ENCODE measurements at regions not wholly inside any gene's neighbourhood (a gene's known extent, or its start where the extent isn't known, plus 50 kb on each side); places are given as distances from the start of the nearest gene placed in this dataset.

GRCh38 chr2:236338495-236339184 is 74.4 kb upstream of the ASB18 start:
- Histone ChIP-seq H3K4me1 (no peaks in the 10 kb centered on the region), H3K27ac (no peak overlapping the region), H3K9me3 (no peaks in the 10 kb centered on the region), H3K36me3 (peaks cover 0 to 7% of the 10 kb centered on the region in 2 donors), H3K27me3 (no peaks in the 10 kb centered on the region), H3K4me3 (replicated peaks in 1 of 3) (no peak overlapping the region)
- TF ChIP-seq CTCF (IDR thresholded peaks at IDR 0.05) (no peak), POLR2A (IDR thresholded peaks at IDR 0.05) (no peak)
- 47 to 69% methylated on average over 12 of the region's 12 CpGs for WGBS, 2 donors
- intact Hi-C loops (cut with DNase I) = no loop called here
- no peak for DNase-seq

DNA sequence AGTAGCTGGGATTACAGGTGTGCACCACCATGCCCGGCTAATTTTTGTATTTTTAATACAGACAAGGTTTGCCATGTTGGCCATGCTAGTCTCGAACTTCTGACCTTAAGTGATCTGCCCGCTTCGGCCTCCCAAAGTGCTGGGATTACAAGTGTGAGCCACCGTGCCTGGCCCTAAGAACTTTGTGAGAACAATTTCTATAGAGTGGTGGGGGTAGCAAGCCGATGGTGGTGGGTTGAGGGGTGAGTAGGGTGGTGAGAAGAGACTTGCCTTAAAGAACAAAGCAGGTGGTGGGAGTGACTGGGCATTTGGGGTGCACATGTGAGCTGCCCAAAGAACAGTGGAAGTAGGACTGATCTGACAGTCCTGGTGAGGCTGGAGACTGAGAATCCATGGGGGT is 76.0 kb upstream of the ASB18 start:
- no peaks in the 10 kb centered on the region for H3K4me1 ChIP-seq
- 96 to 99% methylated on average over 6 of the region's 6 CpGs for WGBS, 2 donors
- DNase-seq = no peak
- peaks cover 0 to 7% of the 10 kb centered on the region in 2 donors for H3K36me3 ChIP-seq
- H3K9me3 ChIP-seq = no peaks in the 10 kb centered on the region
- intact Hi-C loops (cut with DNase I) = no loop called here
- no peak overlapping the region for H3K27ac ChIP-seq
- TF ChIP-seq CTCF (IDR thresholded peaks at IDR 0.05) = no peak
- H3K27me3 ChIP-seq = no peaks in the 10 kb centered on the region
- H3K4me3 ChIP-seq (replicated peaks in 1 of 3) = no peak overlapping the region

DNA sequence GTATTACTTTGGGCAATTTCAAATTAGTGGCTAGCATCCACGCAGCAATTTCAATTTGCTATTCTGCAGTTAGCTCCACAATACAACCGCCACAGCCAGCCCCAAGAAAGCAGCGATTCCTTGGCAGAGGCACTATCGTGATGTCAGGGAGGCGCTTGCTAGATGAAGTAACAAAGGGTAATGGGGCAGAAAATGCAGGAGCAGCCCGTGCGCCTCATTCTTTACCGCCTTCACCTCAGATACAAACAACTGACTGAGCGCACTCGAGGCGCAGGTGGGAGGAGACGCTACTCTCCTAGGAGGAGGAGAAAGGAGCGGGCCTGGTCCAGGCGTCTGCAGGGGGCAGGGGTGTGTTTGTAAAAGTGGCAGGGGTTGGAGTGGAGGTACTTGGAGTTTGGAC is 76.9 kb upstream of the ASB18 start:
- intact Hi-C loops (cut with DNase I) = no loop called here
- no peaks in the 10 kb centered on the region for H3K9me3 ChIP-seq
- no peaks in the 10 kb centered on the region for H3K4me1 ChIP-seq
- no peak overlapping the region for H3K4me3 ChIP-seq (replicated peaks in 1 of 3)
- no peak overlapping the region for H3K27ac ChIP-seq
- TF ChIP-seq POLR2A (IDR thresholded peaks at IDR 0.05) (no peak), CTCF (IDR thresholded peaks at IDR 0.05) (no peak)
- H3K36me3 ChIP-seq = peaks cover 0 to 2% of the 10 kb centered on the region in 2 donors
- H3K27me3 ChIP-seq = no peaks in the 10 kb centered on the region
- WGBS, 2 donors = 95 to 96% methylated on average over 14 of the region's 14 CpGs
- no peak for DNase-seq

DNA sequence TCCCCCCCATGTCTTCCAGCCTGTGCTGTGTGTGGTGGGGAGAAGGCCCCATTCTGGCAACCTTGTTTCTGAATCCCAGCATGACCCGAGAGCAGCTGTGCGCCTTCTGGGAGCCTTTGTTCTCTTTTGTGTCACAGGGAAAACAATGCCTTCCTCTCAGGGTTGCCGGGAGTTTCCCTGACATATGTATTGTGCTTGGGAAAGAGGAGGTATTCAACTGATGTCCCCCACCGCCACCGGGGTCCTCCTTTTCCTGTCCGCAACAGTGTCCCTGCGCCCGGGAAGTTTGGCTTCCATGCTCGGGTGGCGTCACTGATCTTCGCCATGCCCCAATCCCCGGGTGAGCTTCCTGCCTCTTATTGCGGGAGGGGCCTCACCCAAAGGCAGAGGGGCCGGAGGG is 77.5 kb upstream of the ASB18 start:
- Histone ChIP-seq H3K4me3 (replicated peaks in 1 of 3) (no peak overlapping the region), H3K4me1 (no peaks in the 10 kb centered on the region), H3K27me3 (no peaks in the 10 kb centered on the region), H3K36me3 (peaks cover 0 to 2% of the 10 kb centered on the region in 2 donors), H3K27ac (no peak overlapping the region), H3K9me3 (no peaks in the 10 kb centered on the region)
- 89 to 90% methylated on average over 13 to 14 of the region's 14 CpGs for WGBS, 2 donors
- intact Hi-C loops (cut with DNase I) = no loop called here
- TF ChIP-seq POLR2A (IDR thresholded peaks at IDR 0.05) (no peak), CTCF (IDR thresholded peaks at IDR 0.05) (no peak)
- DNase-seq = no peak

- H3K27me3 ChIP-seq = no peaks in the 10 kb centered on the region
- intact Hi-C loops (cut with DNase I) = no loop called here
- TF ChIP-seq CTCF (IDR thresholded peaks at IDR 0.05) (no peak), POLR2A (IDR thresholded peaks at IDR 0.05) (no peak)
- no peaks in the 10 kb centered on the region for H3K9me3 ChIP-seq
- no peak overlapping the region for H3K4me3 ChIP-seq (replicated peaks in 1 of 3)
- H3K4me1 ChIP-seq = no peaks in the 10 kb centered on the region
- WGBS, 2 donors = 93 to 95% methylated on average over 4 to 10 of the region's 10 CpGs
- DNase-seq = no peak
- peaks cover 0 to 2% of the 10 kb centered on the region in 2 donors for H3K36me3 ChIP-seq
- no peak overlapping the region for H3K27ac ChIP-seq
Measured at GRCh38 chr2:236342507-236342906, 78.3 kb upstream of the ASB18 start.

Measured in thyroid gland (tissue), 4 donors.